Neural progenitor cell (in vitro differentiated cells): ENCODE measurements at regions not wholly inside any gene's neighbourhood (a gene's known extent, or its start where the extent isn't known, plus 50 kb on each side); places are given as distances from the start of the nearest gene placed in this dataset.

Source experiments
- EZH2 ChIP-seq: fragments of 200-600 bp; sonication (generic); IDR thresholded peaks from 2 replicates; pipeline ENCODE4 v1.6.1; 2017; ENCODE audit warnings: antibody characterized with exemption, mild to moderate bottlenecking, moderate library complexity
- EZH2phosphoT487 ChIP-seq: fragments of 200-600 bp; sonication (generic); IDR thresholded peaks from 2 replicates; pipeline ENCODE4 v1.6.1; 2017; ENCODE audit warnings: antibody characterized with exemption
- TF ChIP-seq, protein P1 (sequence below): fragments of 200-600 bp; sonication (generic); IDR thresholded peaks from 2 replicates; pipeline ENCODE4 v1.5.1; 2017; ENCODE audit warnings: antibody characterized with exemption, mild to moderate bottlenecking

DNA sequence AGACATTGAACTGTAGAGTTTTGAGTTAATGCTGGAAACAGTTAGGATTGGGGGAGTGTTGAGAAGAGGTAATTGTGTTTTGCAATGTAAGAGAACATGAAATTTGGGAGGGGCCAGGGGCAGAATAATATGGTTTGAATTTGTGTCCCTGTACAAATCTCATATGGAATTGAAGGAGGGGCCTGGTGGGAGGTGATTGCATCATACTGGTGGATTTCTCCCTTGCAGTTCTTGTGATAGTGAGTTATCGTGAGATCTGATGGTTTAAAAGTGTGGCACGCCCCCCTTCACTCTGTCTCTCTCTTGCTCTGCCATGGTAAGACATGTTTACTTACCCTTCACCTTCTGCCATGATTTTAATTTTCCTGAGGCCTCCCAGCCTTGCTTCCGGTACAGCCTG lies 876.0 kb upstream of the FBXO33 start:
- TF ChIP-seq, protein P1, sequence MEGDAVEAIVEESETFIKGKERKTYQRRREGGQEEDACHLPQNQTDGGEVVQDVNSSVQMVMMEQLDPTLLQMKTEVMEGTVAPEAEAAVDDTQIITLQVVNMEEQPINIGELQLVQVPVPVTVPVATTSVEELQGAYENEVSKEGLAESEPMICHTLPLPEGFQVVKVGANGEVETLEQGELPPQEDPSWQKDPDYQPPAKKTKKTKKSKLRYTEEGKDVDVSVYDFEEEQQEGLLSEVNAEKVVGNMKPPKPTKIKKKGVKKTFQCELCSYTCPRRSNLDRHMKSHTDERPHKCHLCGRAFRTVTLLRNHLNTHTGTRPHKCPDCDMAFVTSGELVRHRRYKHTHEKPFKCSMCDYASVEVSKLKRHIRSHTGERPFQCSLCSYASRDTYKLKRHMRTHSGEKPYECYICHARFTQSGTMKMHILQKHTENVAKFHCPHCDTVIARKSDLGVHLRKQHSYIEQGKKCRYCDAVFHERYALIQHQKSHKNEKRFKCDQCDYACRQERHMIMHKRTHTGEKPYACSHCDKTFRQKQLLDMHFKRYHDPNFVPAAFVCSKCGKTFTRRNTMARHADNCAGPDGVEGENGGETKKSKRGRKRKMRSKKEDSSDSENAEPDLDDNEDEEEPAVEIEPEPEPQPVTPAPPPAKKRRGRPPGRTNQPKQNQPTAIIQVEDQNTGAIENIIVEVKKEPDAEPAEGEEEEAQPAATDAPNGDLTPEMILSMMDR = no peak
- TF ChIP-seq EZH2phosphoT487 (no peak), EZH2 (no peak)
